B cell (primary cell): ENCODE measurements at regions not wholly inside any gene's neighbourhood (a gene's known extent, or its start where the extent isn't known, plus 50 kb on each side); places are given as distances from the start of the nearest gene placed in this dataset.

Experiments used
- CTCF ChIP-seq: fragments of 200-600 bp; IDR thresholded peaks from one replicate; pipeline ENCODE4 v1.8.0; 2022; ENCODE audit warnings: antibody characterized with exemption, mild to moderate bottlenecking
- EZH2 ChIP-seq: IDR thresholded peaks from 2 replicates; pipeline ENCODE4 v1.6.1; 2012; ENCODE audit warnings: borderline replicate concordance, low read depth, mild to moderate bottlenecking, moderate library complexity, low read length; ENCODE audit not compliant: insufficient read depth, poor library complexity, severe bottlenecking

GRCh38 chr2:176514805-176515500 is 245.7 kb downstream of the MTX2 start:
- TF ChIP-seq CTCF, result no peak
- TF ChIP-seq EZH2, result no peak
